ENCODE measurements at regions not wholly inside any gene's neighbourhood (a gene's known extent, or its start where the extent isn't known, plus 50 kb on each side); places are given as distances from the start of the nearest gene placed in this dataset.

DNA sequence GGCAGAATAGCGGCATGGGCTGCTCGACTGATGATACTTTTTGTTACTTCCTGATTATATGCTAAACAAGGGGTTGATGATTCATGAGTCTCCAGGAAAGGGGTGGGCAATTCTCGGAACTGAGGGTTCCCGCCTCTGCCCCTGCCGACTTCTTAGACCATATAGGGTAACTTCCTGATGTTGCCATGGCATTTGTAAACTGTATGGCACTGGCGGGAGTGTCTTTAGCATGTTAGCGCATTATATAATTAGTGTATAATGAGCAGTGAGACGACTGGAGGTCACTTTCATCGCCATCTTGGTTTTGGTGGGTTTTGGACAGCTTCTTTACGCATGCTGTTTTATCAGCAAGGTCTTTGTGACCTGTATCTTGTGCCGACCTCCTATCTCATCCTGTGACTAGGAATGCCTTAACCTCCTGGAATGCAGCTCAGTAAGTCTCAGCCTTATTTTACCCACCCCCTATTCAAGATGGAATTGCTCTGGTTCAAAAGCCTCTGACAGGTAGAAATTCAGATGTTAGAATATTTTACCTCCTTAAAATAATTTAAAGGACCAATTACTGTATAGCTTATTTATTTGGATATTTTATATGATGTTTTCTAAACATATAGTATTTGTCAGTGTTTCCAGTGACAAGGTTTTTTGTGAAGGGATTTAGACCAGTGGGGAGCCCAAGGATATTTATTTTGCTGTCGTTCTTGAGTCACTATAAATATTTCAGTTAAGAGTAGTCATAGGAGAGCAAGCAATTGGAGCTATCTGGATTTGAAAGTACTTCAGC, 90.1 kb upstream of the PIK3CG start:
- TF ChIP-seq, protein P1, sequence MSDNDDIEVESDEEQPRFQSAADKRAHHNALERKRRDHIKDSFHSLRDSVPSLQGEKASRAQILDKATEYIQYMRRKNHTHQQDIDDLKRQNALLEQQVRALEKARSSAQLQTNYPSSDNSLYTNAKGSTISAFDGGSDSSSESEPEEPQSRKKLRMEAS (IDR thresholded peaks at IDR 0.05) = no peak
- TF ChIP-seq TEAD4 (IDR thresholded peaks at IDR 0.05) (no peak), CREB1 (IDR thresholded peaks at IDR 0.05; ENCODE audit: low read depth) (no peak), TAF1 (IDR thresholded peaks at IDR 0.05; ENCODE audit: low read depth) (no peak), REST (IDR thresholded peaks at IDR 0.05; ENCODE audit: low read depth) (no peak), USF1 (IDR thresholded peaks at IDR 0.05) (no peak), EP300 (IDR thresholded peaks at IDR 0.05; ENCODE audit: borderline replicate concordance) (no peak), EGR1 (IDR thresholded peaks at IDR 0.05) (no peak), NFIC (IDR thresholded peaks at IDR 0.05) (no peak), YY1 (IDR thresholded peaks at IDR 0.05; ENCODE audit: low read depth) (no peak), RAD21 (IDR thresholded peaks at IDR 0.05; ENCODE audit: low read depth) (no peak), CEBPB (IDR thresholded peaks at IDR 0.05) (no peak), ZBTB7A (IDR thresholded peaks at IDR 0.05; ENCODE audit: low read depth) (no peak), TCF12 (IDR thresholded peaks at IDR 0.05; ENCODE audit: low read depth) (no peak), FOXM1 (IDR thresholded peaks at IDR 0.05; ENCODE audit: borderline replicate concordance, low read depth) (no peak)

- TF ChIP-seq REST (IDR thresholded peaks at IDR 0.05; ENCODE audit: low read depth) = no peak
- TF ChIP-seq, protein P1 (IDR thresholded peaks at IDR 0.05) = 0 out of 2 replicates have a peak, but pooled peaks have one; percentile 15
These were observed 89.5 kb upstream of the PIK3CG start for GRCh38 chr7:106775552-106775936.

GRCh38 chr7:106775975-106776607, 89.0 kb upstream of the PIK3CG start:
- TF ChIP-seq CEBPB (IDR thresholded peaks at IDR 0.05) (no peak), ZBTB7A (IDR thresholded peaks at IDR 0.05; ENCODE audit: low read depth) (no peak), CREB1 (IDR thresholded peaks at IDR 0.05; ENCODE audit: low read depth) (no peak), REST (IDR thresholded peaks at IDR 0.05; ENCODE audit: low read depth) (no peak), FOXM1 (IDR thresholded peaks at IDR 0.05; ENCODE audit: borderline replicate concordance, low read depth) (no peak), USF1 (IDR thresholded peaks at IDR 0.05) (no peak), RAD21 (IDR thresholded peaks at IDR 0.05; ENCODE audit: low read depth) (no peak), YY1 (IDR thresholded peaks at IDR 0.05; ENCODE audit: low read depth) (no peak), EP300 (IDR thresholded peaks at IDR 0.05; ENCODE audit: borderline replicate concordance) (no peak), TEAD4 (IDR thresholded peaks at IDR 0.05) (no peak), EGR1 (IDR thresholded peaks at IDR 0.05) (no peak)
- TF ChIP-seq, protein P1 (IDR thresholded peaks at IDR 0.05) = no peak

Data from Ishikawa (cell line).